Panc1 (cell line): ENCODE measurements at regions not wholly inside any gene's neighbourhood (a gene's known extent, or its start where the extent isn't known, plus 50 kb on each side); places are given as distances from the start of the nearest gene placed in this dataset.
A peak's percentile ranks its signal among the peaks of the same experiment; 100 is the strongest.

Experiments used
- ATAC-seq: fragments of 200-7000 bp; cut with Tn5 transposase; 2 replicates; pipeline ENCODE4 v1.9.1; 2020; ENCODE audit warnings: mild to moderate bottlenecking, moderate library complexity
- BruUV-seq: library from RNA; stranded (reverse); fragments of 400-500 nt; replicated peaks from 2 replicates; lab custom pipeline; 2021; lab: Mats Ljungman, UMichigan
- CTCF ChIA-PET: fragments of 300-600 bp; sonication (Branson Sonifier 250); formaldehyde crosslinking; loops from one replicate; lab custom pipeline; 2022; ENCODE audit warnings: antibody characterized with exemption; lab: Charles Lee
- POLR2A ChIA-PET: fragments of 300-600 bp; sonication (Branson Sonifier 250); formaldehyde crosslinking; loops from one replicate; lab custom pipeline; 2022; ENCODE audit warnings: antibody characterized with exemption; lab: Charles Lee
- DNase-seq: peaks from one replicate; pipeline ENCODE4 v3.0.0-alpha.2; 2010; ENCODE audit warnings: low read depth, low spot score
- H3K27ac ChIP-seq: 2 replicates; pipeline ENCODE4 v1.5.1; 2011; ENCODE audit warnings: mild to moderate bottlenecking, low read length, inconsistent platforms
- H3K27me3 ChIP-seq: fragments of 200-500 bp; sonication (Bioruptor generic); 2 replicates; pipeline ENCODE4 v1.6.0; 2014; ENCODE audit warnings: low read length, inconsistent platforms; ENCODE audit not compliant: control insufficient read depth, insufficient read depth
- H3K36me3 ChIP-seq: fragments of 200-500 bp; sonication (Bioruptor generic); 2 replicates; pipeline ENCODE4 v1.5.1; 2014; ENCODE audit warnings: inconsistent platforms, mild to moderate bottlenecking, low read length, moderate library complexity; ENCODE audit not compliant: control insufficient read depth, insufficient read depth
- H3K4me1 ChIP-seq: 2 replicates; pipeline ENCODE4 v1.5.1; 2011; ENCODE audit warnings: inconsistent platforms, mild to moderate bottlenecking, low read length, moderate library complexity; ENCODE audit not compliant: control insufficient read depth, insufficient read depth
- H3K4me3 ChIP-seq, 2 experiments: 2 replicates each; pipeline ENCODE4 v1.5.1; 2011 to 2012; ENCODE audit warnings: low read depth in 2 of 2, low read length in 2 of 2, mild to moderate bottlenecking in 2 of 2, inconsistent platforms in 1 of 2, moderate library complexity in 1 of 2
- H3K9me3 ChIP-seq: fragments of 200-500 bp; sonication (Bioruptor generic); 2 replicates; pipeline ENCODE4 v1.5.1; 2014; ENCODE audit warnings: low read depth, mild to moderate bottlenecking, inconsistent platforms, low read length, moderate library complexity; ENCODE audit not compliant: control insufficient read depth, insufficient read depth
- POLR2AphosphoS5 ChIP-seq: IDR thresholded peaks from 2 replicates; pipeline ENCODE4 v1.6.1; 2012; ENCODE audit warnings: mild to moderate bottlenecking, low read depth, low read length, moderate library complexity
- REST ChIP-seq, 2 experiments: IDR thresholded peaks; 2 replicates each; pipeline ENCODE4 v1.6.1; 2011 to 2012; ENCODE audit warnings: low read depth in 2 of 2, control low read depth in 1 of 2, low read length in 1 of 2, mild to moderate bottlenecking in 1 of 2, moderate library complexity in 1 of 2; ENCODE audit not compliant: insufficient read depth in 1 of 2
- SIN3A ChIP-seq: IDR thresholded peaks from 2 replicates; pipeline ENCODE4 v1.6.1; 2012; ENCODE audit warnings: low read depth, mild to moderate bottlenecking, low read length, moderate library complexity, borderline replicate concordance; ENCODE audit not compliant: insufficient read depth
- TCF7L2 ChIP-seq: IDR thresholded peaks from 2 replicates; pipeline ENCODE4 v1.6.1; 2011; ENCODE audit warnings: mild to moderate bottlenecking, low read depth, low read length, inconsistent platforms
- in situ Hi-C: cut with HindIII; loops from 2 replicates; pipeline ENCODE4 v1.10.0; 2016; ENCODE audit warnings: low sequenced_read_pairs, low pct_unique_long_range_greater_than_20kb
- intact Hi-C: fragments of 100-400 bp; cut with micrococcal nuclease; formaldehyde crosslinking; loops from one replicate; pipeline ENCODE4 v1.10.0; 2022; ENCODE audit not compliant: unreplicated experiment
- TF ChIP-seq, protein P1 (sequence below): fragments of 450-650 bp; IDR thresholded peaks from 2 replicates; pipeline ENCODE4 v1.5.1; 2017; ENCODE audit warnings: mild to moderate bottlenecking

GRCh38 chr9:129500863-129501770, 119.8 kb downstream of the C9orf50 start:
- no peak for DNase-seq
- Histone ChIP-seq H3K9me3 (no peaks in the 10 kb centered on the region), H3K4me1 (peaks cover 50% of the 10 kb centered on the region), H3K27ac (peak overlapping the region; percentile 70), H3K27me3 (no peaks in the 10 kb centered on the region), H3K36me3 (no peaks in the 10 kb centered on the region), H3K4me3 (no peak overlapping the region)
- ChIA-PET POLR2A (interaction anchor here (0.7 kb wide), 1 partner anchor 329 kb away, joined by 4 read pairs; no protein-coding TSS in a partner anchor), CTCF (interaction anchor here (0.6 kb wide), 1 partner anchor 226 kb away, joined by 3 read pairs; no protein-coding TSS in a partner anchor)
- no peak for ATAC-seq
- intact Hi-C loops, result no loop called here
- no peak for TF ChIP-seq SIN3A
- in situ Hi-C loops, result no loop called here
- TSS peak; percentile 12 for BruUV-seq

- TF ChIP-seq POLR2AphosphoS5, result no peak
- TF ChIP-seq SIN3A, result no peak
- TF ChIP-seq TCF7L2, result no peak
- TF ChIP-seq, protein P1, sequence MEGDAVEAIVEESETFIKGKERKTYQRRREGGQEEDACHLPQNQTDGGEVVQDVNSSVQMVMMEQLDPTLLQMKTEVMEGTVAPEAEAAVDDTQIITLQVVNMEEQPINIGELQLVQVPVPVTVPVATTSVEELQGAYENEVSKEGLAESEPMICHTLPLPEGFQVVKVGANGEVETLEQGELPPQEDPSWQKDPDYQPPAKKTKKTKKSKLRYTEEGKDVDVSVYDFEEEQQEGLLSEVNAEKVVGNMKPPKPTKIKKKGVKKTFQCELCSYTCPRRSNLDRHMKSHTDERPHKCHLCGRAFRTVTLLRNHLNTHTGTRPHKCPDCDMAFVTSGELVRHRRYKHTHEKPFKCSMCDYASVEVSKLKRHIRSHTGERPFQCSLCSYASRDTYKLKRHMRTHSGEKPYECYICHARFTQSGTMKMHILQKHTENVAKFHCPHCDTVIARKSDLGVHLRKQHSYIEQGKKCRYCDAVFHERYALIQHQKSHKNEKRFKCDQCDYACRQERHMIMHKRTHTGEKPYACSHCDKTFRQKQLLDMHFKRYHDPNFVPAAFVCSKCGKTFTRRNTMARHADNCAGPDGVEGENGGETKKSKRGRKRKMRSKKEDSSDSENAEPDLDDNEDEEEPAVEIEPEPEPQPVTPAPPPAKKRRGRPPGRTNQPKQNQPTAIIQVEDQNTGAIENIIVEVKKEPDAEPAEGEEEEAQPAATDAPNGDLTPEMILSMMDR, result no peak
- TF ChIP-seq REST (IDR thresholded peaks at IDR 0.05; ENCODE audit: insufficient read depth in 1 of 2, low read depth in 2 of 2, low read length in 1 of 2), result no peak
- CTCF ChIA-PET, result interaction anchor here (0.6 kb wide), 1 partner anchor 225 kb away, joined by 3 read pairs; no protein-coding TSS in a partner anchor
- Histone ChIP-seq H3K27ac (peak overlapping the region; percentile 70), H3K27me3 (no peaks in the 10 kb centered on the region), H3K36me3 (no peaks in the 10 kb centered on the region), H3K9me3 (no peaks in the 10 kb centered on the region), H3K4me3 (no peak overlapping the region), H3K4me1 (peaks cover 54% of the 10 kb centered on the region)
- intact Hi-C loops (no loop called here), in situ Hi-C loops (no loop called here)
- POLR2A ChIA-PET, result no interaction called here
- no peak for DNase-seq
- no TSS peak for BruUV-seq
- ATAC-seq, result no peak
These were observed 120.6 kb downstream of the C9orf50 start for GRCh38 chr9:129500161-129500862.
